MM.1S (cell line): ENCODE measurements at regions not wholly inside any gene's neighbourhood (a gene's known extent, or its start where the extent isn't known, plus 50 kb on each side); places are given as distances from the start of the nearest gene placed in this dataset.

ENCODE experiments used
- CTCF ChIP-seq: fragments of 300-600 bp; sonication (generic); IDR thresholded peaks from 2 replicates; pipeline ENCODE4 v1.5.1; 2016; ENCODE audit warnings: antibody characterized with exemption, low read length, mixed read lengths
- EZH2 ChIP-seq: fragments of 300-600 bp; sonication (generic); optimal IDR thresholded peaks from 2 replicates; pipeline ENCODE3; 2017; ENCODE audit warnings: low read depth, mild to moderate bottlenecking, antibody characterized with exemption, low read length, mixed read lengths
- EZH2phosphoT487 ChIP-seq: fragments of 300-600 bp; sonication (generic); IDR thresholded peaks from 2 replicates; pipeline ENCODE4 v1.6.1; 2018; ENCODE audit warnings: antibody characterized with exemption, low read length

GRCh38 chr6:166752097-166752496 is 125.0 kb upstream of the RPS6KA2 start:
- no peak for TF ChIP-seq CTCF
- no peak for TF ChIP-seq EZH2
- TF ChIP-seq EZH2phosphoT487 = no peak
